ENCODE measurements at regions not wholly inside any gene's neighbourhood (a gene's known extent, or its start where the extent isn't known, plus 50 kb on each side); places are given as distances from the start of the nearest gene placed in this dataset.

GRCh38 chr15:62846131-62846804 is 196.3 kb upstream of the TPM1 start:
- TF ChIP-seq FOXK1 (CRISPR knock-in tag; IDR thresholded peaks at IDR 0.05) (no peak), TEAD4 (CRISPR knock-in tag; IDR thresholded peaks at IDR 0.05) (no peak), NFYB (CRISPR knock-in tag; conservative IDR thresholded peaks at IDR 0.05; ENCODE audit: low read depth) (no peak), ELF4 (CRISPR knock-in tag; IDR thresholded peaks at IDR 0.05; ENCODE audit: low read depth) (no peak), CTCF (IDR thresholded peaks at IDR 0.05) (no peak), GABPB1 (CRISPR knock-in tag; IDR thresholded peaks at IDR 0.05) (no peak), JUN (CRISPR knock-in tag; IDR thresholded peaks at IDR 0.05) (no peak), ZNF138 (CRISPR knock-in tag; conservative IDR thresholded peaks at IDR 0.05) (no peak), MAX (CRISPR knock-in tag; IDR thresholded peaks at IDR 0.05) (no peak), ZNF423 (CRISPR knock-in tag; IDR thresholded peaks at IDR 0.05) (no peak), ATF3 (CRISPR knock-in tag; conservative IDR thresholded peaks at IDR 0.05) (no peak), ZNF512 (CRISPR knock-in tag; IDR thresholded peaks at IDR 0.05; ENCODE audit: borderline replicate concordance) (no peak), ATF2 (CRISPR knock-in tag; IDR thresholded peaks at IDR 0.05; ENCODE audit: borderline replicate concordance, low read depth) (no peak), ZNF396 (CRISPR knock-in tag; IDR thresholded peaks at IDR 0.05; ENCODE audit: borderline replicate concordance) (no peak)
